ENCODE measurements at regions not wholly inside any gene's neighbourhood (a gene's known extent, or its start where the extent isn't known, plus 50 kb on each side); places are given as distances from the start of the nearest gene placed in this dataset.

DNA sequence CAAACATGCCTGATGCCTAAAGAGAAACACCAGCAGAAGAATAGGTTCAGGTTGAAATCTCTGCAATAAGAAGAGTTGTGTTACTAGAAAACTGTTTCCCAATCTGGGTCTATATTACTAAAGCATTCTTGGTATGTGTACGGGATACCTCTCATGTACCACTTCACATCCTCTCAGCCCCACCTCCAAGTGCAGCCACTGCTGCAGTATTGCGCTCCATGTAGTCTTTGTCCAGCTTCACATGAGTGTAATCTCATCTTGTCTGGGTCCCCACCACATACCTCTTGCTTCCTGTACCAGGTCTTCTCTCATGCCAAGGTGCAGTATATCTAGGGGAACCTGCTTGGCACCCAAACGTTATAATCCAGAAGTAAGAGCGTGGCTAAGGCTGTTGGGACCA is 187.5 kb upstream of the EEA1 start:
- TF ChIP-seq, protein P1, sequence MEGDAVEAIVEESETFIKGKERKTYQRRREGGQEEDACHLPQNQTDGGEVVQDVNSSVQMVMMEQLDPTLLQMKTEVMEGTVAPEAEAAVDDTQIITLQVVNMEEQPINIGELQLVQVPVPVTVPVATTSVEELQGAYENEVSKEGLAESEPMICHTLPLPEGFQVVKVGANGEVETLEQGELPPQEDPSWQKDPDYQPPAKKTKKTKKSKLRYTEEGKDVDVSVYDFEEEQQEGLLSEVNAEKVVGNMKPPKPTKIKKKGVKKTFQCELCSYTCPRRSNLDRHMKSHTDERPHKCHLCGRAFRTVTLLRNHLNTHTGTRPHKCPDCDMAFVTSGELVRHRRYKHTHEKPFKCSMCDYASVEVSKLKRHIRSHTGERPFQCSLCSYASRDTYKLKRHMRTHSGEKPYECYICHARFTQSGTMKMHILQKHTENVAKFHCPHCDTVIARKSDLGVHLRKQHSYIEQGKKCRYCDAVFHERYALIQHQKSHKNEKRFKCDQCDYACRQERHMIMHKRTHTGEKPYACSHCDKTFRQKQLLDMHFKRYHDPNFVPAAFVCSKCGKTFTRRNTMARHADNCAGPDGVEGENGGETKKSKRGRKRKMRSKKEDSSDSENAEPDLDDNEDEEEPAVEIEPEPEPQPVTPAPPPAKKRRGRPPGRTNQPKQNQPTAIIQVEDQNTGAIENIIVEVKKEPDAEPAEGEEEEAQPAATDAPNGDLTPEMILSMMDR (conservative IDR thresholded peaks at IDR 0.05) = no peak
- no peak overlapping the region for H3K27ac ChIP-seq

DNA sequence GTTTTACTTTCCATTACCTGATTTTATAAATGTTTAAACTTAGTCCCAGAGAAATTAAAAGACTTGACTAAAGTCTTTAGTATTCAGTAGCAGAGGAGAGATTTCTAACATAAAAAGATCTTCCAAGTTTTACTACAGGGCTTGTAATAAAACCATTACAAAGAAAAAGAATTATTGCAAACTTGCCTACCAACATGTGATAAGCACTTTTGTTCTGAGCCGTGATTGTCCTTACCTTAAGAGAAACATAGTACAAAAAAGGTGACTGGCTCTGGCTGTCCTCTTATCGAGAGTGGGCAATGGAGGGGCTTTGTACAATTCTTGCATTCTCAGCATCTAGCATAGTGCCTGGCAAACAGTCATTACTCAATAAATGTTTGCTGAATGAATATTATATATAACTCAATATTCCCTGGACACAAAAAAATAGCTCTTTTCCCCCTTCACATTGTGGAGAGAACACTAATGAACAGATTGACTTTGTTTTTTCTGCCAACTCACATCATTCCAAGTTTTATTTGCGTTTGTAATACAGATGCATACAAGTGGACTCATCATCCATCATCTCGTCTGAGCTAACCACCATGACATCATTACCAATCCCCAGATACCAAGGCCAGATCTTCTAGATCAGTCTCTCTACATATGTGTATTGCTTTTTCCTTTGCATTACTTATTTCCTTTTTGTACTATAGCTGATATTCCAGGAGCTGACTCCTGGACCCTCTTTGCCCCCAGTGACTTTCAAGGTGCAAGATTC is 192.8 kb upstream of the EEA1 start:
- TF ChIP-seq, protein P1 (conservative IDR thresholded peaks at IDR 0.05) = no peak
- no peak overlapping the region for H3K27ac ChIP-seq

DNA sequence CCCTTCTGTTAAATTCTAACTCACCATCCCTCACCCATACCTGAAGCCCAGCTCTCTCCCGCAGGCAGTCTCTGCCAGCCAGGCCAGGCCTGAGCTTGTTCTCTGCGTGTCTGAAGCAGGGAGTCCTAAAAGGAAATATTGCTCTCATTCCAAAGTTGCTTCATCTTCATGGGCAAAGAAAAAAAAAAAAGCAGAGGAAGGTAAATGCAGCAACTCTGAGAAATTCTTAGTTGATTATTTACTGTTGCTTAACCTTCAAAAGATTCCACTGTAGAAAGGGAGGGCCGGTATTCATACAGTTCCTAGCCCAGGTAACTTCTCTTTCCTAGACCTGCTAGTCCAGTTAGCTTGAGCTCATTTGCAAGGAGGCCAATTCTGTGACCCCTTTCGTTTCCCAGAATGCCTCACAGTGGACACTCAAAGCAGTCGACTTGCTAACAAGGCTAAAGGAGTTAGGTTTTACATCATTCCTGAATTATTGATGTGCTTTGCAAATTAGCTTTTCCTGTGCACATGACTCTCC is 193.5 kb upstream of the EEA1 start:
- H3K27ac ChIP-seq = no peak overlapping the region
- TF ChIP-seq, protein P1 (conservative IDR thresholded peaks at IDR 0.05) = no peak

DNA sequence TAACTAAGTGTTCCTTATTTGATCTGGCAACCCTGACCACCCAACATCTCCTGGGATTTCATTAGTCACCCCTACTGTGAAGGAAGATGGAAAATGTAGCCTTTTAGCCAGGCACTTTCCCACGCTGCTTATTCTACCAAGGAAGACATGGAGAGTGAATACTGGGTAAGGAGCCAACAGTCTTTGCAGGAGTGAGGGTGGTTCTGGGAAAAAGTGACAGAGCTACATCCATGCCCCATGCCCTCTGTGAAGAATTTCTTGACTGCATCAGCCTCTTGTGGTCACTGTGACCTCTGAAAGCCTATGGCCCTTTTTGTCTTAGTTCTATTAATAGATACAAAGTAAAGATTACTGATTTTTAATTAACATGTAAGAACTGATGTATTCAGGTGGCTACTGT is 196.0 kb upstream of the EEA1 start:
- H3K27ac ChIP-seq = no peak overlapping the region
- TF ChIP-seq, protein P1 (conservative IDR thresholded peaks at IDR 0.05) = no peak

DNA sequence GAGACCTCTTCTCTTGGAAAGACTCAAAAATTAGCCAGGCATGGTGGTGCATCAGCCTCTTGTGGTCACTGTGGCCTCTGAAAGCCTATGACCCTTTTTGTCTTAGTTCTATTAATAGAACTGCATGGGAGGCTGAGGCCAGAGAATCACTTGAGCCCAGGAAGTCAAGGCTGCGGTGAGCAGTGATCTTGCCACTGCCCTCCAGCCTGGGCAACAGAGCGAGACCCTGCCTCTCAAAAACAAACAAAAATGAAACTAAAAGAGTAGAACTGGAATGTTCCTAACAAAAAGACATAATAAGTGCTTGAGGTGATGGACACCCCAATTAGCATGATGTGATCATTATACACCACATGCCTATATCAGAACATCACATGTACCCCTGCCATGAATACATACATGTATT is 197.0 kb upstream of the EEA1 start:
- TF ChIP-seq, protein P1 (conservative IDR thresholded peaks at IDR 0.05) = no peak
- no peak overlapping the region for H3K27ac ChIP-seq

DNA sequence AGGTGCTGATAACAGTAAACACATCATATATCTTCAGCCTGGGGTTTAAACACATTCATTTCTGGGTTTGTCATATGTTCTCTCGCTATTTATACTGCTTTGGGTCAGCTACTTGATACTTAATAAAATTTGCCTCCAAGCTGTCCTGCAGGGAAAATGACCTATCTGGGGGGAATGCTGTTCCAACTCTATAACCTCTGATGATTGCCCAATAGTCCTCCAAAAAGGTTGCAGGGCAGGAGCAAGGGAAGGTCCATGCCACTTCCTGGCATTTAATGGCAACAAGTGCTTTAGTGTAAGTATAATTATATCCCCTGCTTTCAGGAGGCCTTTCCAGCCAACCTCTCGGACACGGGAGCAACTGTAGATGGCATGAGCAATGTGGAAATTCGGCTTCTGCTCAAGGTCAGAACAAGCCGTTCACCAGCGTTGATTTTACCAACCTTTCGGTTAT is 198.0 kb upstream of the EEA1 start:
- TF ChIP-seq, protein P1 (conservative IDR thresholded peaks at IDR 0.05) = no peak
- H3K27ac ChIP-seq = no peak overlapping the region

DNA sequence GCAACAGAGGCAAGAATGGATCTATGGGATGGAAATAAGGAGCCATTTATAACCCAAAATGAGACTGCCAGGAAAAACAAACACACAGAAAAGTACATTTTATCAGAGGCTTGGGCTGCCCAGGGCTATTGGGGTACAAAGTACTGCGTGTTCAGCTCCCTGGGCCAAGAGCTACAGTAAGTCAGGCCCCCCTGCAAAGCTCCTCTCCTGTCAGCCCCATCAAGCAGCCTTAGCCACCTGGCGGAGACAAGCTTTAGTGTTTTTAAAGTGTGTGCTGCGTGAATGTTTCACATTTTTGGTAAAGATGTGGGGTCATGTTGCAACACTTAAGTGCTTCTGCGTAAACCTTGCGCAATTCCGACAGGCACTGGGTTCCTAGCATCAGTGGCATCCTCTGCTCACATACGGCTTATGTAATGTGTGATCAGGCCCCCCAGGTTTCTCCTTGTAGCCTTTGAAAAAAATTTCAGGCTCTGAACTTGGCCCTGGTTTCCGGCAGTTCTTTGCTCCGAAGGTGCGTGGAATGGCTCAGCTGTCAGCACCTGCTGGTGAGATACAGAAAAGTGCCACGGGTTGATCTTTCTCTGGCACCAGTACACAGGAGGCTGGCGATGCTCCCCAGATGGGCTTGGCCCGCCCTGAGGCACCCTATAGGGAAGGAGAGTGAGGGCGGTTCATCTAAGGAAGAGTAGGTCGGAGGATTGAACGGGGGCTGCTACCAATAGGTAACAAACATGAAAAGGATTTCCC is 198.7 kb upstream of the EEA1 start:
- TF ChIP-seq, protein P1 (conservative IDR thresholded peaks at IDR 0.05) = no peak
- H3K27ac ChIP-seq = no peak overlapping the region

All from VCaP (cell line).